MG63 (cell line): ENCODE measurements at regions not wholly inside any gene's neighbourhood (a gene's known extent, or its start where the extent isn't known, plus 50 kb on each side); places are given as distances from the start of the nearest gene placed in this dataset.
"Not testable (repeated sequence)": the region's sequence is repeated elsewhere in the genome, so short reads cannot be mapped to it uniquely, and the experiment has no call there.

Source experiments
- DNase-seq: peaks from one replicate; pipeline ENCODE4 v3.0.0-alpha.2; 2020
- H3K27me3 ChIP-seq: fragments of 250-450 bp; sonication (Bioruptor Pico); 2 replicates; pipeline ENCODE4 v1.5.1; 2020; ENCODE audit warnings: mild to moderate bottlenecking, moderate library complexity
- H3K36me3 ChIP-seq: fragments of 250-450 bp; sonication (Bioruptor Pico); 2 replicates; pipeline ENCODE4 v1.5.1; 2020; ENCODE audit warnings: mild to moderate bottlenecking, moderate library complexity
- H3K4me3 ChIP-seq: fragments of 250-450 bp; sonication (Bioruptor Pico); 2 replicates; pipeline ENCODE4 v1.5.1; 2020; ENCODE audit warnings: mild to moderate bottlenecking, moderate library complexity
- H3K9me3 ChIP-seq: fragments of 250-450 bp; sonication (Bioruptor Pico); 2 replicates; pipeline ENCODE4 v1.5.1; 2020; ENCODE audit warnings: mild to moderate bottlenecking, moderate library complexity

- H3K9me3 ChIP-seq, result no peaks in the 10 kb centered on the region
- no peaks in the 10 kb centered on the region for H3K36me3 ChIP-seq
- no peak for DNase-seq
- no peak overlapping the region for H3K4me3 ChIP-seq
- no peaks in the 10 kb centered on the region for H3K27me3 ChIP-seq
Observed at GRCh38 chr22:48068323-48068885, 1306.0 kb downstream of the TBC1D22A start.

GRCh38 chr22:48065892-48066291 is 1303.4 kb downstream of the TBC1D22A start:
- DNase-seq, result no peak
- 0 out of 2 replicates have a peak, but pooled peaks cover 2% of the 10 kb centered on the region for H3K27me3 ChIP-seq
- H3K9me3 ChIP-seq, result no peaks in the 10 kb centered on the region
- no peaks in the 10 kb centered on the region for H3K36me3 ChIP-seq
- no peak overlapping the region for H3K4me3 ChIP-seq

DNA sequence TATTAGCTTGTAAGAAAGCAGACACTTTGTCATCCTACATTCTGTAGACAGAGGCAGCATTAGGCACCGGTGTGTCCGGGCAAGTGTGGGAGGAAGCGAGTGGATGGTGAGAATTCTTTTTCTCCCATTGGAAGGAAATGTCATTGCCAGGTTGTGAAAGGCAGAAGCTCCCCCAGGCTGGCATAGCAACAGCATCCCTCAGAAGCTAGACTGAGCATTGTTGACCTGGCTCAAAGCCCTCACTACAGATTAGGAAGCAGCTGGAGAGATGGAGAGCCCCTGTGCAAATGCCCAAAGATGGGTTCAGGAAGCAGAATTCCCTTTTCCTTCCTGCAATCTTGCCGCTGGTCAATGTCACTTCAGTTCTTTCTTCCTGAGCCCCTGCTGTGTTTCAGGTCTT is 1299.3 kb downstream of the TBC1D22A start:
- Histone ChIP-seq H3K9me3 (no peaks in the 10 kb centered on the region), H3K36me3 (no peaks in the 10 kb centered on the region), H3K4me3 (no peak overlapping the region), H3K27me3 (peaks cover 2% of the 10 kb centered on the region; the same call in 1 of the 2 replicates)
- no peak for DNase-seq

DNA sequence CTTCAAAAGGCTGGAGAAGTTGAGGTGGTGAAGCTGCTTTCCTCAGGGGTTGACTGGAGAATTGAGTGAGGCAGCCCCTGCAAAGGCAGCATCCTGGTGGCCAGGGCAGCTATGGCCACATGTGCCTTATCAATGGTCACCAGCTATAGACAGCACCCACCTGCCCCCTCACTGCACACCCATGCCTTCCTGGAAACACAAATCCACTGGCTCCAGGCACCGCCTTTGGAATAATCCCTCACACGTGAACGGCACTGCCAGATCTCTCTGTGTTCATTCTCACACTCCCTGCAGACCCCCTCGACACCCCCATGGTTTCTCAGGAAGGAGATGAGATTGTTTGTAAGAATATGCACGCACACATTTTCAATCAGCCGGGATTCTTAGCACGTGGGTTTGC is 1297.8 kb downstream of the TBC1D22A start:
- Histone ChIP-seq H3K4me3 (no peak overlapping the region), H3K36me3 (no peaks in the 10 kb centered on the region), H3K9me3 (no peaks in the 10 kb centered on the region), H3K27me3 (peaks cover 2% of the 10 kb centered on the region; the same call in 1 of the 2 replicates)
- DNase-seq, result no peak

- not testable (repeated sequence) for H3K27me3 ChIP-seq, H3K9me3 ChIP-seq, H3K4me3 ChIP-seq, H3K36me3 ChIP-seq, DNase-seq
Observed at GRCh38 chr22:48059521-48059920, 1297.1 kb downstream of the TBC1D22A start.

DNA sequence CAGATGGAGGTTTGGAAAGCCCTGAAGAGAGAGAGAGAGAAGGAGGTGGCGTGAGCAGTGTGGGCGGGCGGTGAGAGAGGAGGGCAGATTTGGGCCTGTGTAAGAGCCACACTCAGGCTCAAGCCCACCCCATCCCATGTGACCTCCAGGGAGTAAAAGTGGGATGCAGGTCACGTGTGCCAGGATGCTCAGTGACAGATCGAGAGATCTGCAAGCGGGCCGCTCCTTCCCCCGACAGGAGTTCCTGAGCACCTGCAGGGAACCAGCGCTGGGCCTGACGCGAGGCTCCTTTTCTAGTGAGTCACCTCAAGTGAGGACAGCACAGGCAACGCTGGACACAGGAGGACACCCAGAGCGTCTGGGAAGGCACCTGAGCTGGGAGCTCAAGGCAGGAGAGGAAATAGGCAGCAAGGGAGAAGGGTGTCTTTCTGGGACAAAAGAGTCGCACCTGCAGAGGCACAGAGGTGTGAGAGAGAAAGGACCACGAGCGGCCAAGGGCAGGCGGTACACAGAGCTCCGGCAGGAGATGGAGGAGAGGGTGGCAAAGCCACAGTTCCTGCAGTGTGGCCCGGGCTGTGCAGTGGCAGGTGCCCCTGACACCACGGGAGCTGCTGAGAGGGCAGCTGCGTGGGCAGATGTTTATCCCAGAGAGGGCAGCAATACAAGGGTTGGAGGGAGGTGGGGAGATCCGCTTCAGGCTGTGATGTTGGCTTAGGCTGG is 1294.8 kb downstream of the TBC1D22A start:
- Histone ChIP-seq H3K27me3 (peaks cover 2% of the 10 kb centered on the region; the same call in 1 of the 2 replicates), H3K36me3 (no peaks in the 10 kb centered on the region), H3K4me3 (no peak overlapping the region), H3K9me3 (no peaks in the 10 kb centered on the region)
- no peak for DNase-seq

DNA sequence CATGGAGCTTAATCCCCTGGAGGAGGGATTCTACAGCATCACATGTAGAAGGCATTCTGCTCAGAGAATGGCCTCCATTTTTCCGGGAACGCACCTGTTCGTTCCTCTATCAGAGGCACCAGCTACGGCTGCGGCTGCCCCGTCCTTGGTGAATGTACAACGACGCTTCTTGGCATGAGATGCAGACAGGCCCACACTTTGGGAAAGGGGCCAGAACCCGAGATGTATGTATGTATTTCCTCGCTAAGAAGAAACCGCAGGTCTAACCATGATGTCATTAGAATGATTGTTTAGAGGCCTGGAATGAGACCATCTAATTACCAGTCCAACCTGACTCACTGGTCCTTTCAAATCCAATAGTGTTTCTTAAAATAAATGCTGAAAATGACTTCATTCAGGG is 1293.4 kb downstream of the TBC1D22A start:
- no peak overlapping the region for H3K4me3 ChIP-seq
- no peaks in the 10 kb centered on the region for H3K9me3 ChIP-seq
- peak; percentile 75 for DNase-seq
- no peaks in the 10 kb centered on the region; the same call in 1 of the 2 replicates for H3K27me3 ChIP-seq
- H3K36me3 ChIP-seq, result no peaks in the 10 kb centered on the region

GRCh38 chr22:48055185-48055584 is 1292.7 kb downstream of the TBC1D22A start:
- no peak for DNase-seq
- H3K9me3 ChIP-seq, result no peaks in the 10 kb centered on the region
- no peaks in the 10 kb centered on the region for H3K36me3 ChIP-seq
- H3K27me3 ChIP-seq, result no peaks in the 10 kb centered on the region; the same call in 1 of the 2 replicates
- H3K4me3 ChIP-seq, result no peak overlapping the region

DNA sequence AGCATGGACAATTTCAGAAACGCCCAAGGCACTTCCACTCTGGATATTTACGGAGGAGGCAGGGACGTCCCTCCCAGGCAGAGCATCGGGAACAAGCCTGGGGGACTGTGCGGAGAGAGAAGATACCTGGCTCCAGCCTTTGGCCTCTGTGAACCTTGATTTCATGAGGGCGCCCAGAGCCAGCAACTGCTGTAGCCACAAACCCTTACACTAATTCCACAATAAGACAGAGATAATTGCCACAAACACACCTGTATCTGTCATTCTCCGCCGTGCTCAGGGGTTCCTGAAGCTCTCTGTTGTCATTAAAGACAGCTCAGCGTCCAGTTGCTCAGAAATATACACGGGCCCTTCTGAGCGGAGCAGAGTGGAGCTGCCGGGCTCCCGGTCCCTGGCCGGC is 1292.1 kb downstream of the TBC1D22A start:
- no peaks in the 10 kb centered on the region for H3K36me3 ChIP-seq
- no peak for DNase-seq
- H3K9me3 ChIP-seq, result no peaks in the 10 kb centered on the region
- no peak overlapping the region for H3K4me3 ChIP-seq
- H3K27me3 ChIP-seq, result no peaks in the 10 kb centered on the region; the same call in 1 of the 2 replicates

DNA sequence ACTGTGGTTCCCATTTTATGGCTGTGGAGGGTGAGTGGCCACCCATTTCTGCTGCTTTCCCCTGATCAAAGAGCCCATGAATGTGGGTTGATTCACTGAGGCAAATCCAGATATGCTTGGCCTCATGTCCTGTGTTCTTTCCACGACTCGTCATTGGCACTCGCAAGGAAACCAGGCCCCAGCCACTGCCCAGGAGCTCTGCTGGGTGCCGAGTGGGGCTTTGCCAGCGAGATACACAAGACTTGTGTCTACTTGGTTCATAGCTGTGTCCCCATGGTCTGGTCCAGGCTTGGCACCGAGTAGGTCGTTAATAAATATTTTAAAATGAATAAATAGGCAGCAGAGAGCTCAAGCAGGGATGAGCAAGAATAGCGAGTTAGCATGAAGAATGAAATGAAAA is 1291.5 kb downstream of the TBC1D22A start:
- Histone ChIP-seq H3K36me3 (no peaks in the 10 kb centered on the region), H3K9me3 (no peaks in the 10 kb centered on the region), H3K27me3 (no peaks in the 10 kb centered on the region; the same call in 1 of the 2 replicates), H3K4me3 (no peak overlapping the region)
- no peak for DNase-seq

DNA sequence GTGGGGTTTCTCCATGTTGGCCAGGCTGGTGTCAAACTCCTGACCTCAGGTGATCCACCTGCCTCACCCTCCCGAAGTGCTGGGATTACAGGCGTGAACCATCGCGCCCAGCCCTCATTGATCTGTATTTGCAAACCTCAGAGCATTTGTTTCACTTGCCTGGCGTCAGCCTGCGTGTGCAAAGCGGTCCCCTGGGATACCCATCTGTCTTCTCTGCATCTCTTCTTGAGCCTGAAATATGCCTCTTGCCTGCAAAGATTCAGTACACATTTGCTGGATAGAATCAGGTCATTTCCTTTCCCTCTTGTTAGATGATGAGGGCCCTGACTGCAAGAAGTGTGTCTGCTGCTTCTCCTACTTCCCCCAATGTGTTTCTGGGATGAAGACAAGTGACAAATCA is 1291.0 kb downstream of the TBC1D22A start:
- Histone ChIP-seq H3K27me3 (no peaks in the 10 kb centered on the region; the same call in 1 of the 2 replicates), H3K36me3 (no peaks in the 10 kb centered on the region), H3K9me3 (no peaks in the 10 kb centered on the region), H3K4me3 (no peak overlapping the region)
- DNase-seq, result no peak

DNA sequence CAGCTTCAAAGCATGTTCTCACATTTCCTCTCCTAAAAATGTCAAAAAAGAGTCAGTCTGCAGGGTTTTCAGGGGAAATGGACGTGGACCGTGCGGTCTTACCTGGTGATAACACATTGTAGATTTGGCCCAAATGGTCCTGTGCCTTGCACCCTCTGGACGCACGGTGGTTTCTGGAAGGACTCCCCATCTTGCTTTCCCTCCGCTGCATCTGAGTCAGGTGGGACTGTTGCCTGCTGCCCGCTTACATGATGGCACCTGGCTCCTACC is 1290.1 kb downstream of the TBC1D22A start:
- Histone ChIP-seq H3K36me3 (no peaks in the 10 kb centered on the region), H3K27me3 (no peaks in the 10 kb centered on the region; the same call in 1 of the 2 replicates), H3K4me3 (no peak overlapping the region), H3K9me3 (no peaks in the 10 kb centered on the region)
- no peak for DNase-seq

DNA sequence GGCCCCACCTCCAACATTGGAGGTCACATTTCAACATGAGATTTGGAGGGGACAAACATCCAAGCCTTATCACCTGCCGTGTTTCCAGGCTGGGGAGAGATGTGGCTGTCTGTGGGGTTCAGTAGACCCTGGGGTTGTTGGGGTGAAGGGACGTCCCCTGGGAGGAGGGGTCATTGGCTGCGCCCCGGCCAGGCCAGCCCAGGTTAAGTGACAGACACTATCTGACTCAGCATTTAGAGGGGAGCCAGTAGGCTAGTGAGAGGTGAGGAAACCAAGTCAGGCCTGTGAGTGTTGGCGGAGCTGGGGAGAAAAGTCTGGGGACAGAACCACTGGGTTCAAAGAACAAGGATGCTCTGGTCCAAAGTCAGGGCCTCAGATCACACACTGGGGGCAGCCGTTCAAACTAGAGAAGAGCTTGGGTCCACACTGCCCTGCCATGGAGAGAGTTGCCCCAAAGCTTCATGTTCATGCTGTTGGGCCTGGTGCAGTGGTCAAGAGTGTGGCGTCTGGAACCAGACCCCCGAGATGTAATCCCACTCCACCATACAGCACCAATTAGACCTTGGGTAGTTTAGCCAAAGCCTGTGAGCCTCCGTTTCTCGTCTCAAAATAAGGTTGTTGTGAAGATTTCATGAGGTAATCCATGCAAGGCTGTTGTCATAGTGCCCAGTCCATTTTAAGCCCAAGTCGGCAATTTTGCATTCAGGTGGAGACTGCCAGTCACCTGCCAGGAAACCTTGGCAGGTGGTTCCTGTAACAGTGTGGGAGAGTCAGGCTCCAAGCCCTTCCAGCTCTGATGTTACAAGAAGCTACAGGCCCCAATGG is 1289.6 kb downstream of the TBC1D22A start:
- H3K9me3 ChIP-seq, result no peaks in the 10 kb centered on the region
- no peaks in the 10 kb centered on the region for H3K27me3 ChIP-seq
- no peak overlapping the region for H3K4me3 ChIP-seq
- H3K36me3 ChIP-seq, result no peaks in the 10 kb centered on the region
- no peak for DNase-seq

DNA sequence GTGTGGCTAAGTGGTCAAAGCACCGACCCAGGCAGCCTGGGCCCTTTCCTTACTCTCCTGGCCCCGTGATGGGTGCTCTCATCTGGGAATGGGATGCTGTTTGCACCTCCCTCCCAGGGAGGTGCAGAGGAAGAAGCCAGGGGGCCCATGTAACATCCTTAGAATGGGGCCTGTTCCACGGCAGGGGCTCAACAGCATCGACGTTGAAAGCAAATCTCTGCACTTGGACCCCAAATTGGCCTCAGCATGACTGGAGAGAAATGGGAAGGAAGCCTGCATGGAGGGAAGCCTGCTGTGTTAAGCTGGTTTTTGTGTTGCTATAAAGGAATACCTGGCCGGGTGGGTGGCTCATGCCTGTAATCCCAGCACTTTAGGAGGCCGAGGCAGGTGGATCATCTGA is 1288.4 kb downstream of the TBC1D22A start:
- Histone ChIP-seq H3K36me3 (no peaks in the 10 kb centered on the region), H3K27me3 (no peaks in the 10 kb centered on the region), H3K4me3 (no peak overlapping the region), H3K9me3 (no peaks in the 10 kb centered on the region)
- no peak for DNase-seq

DNA sequence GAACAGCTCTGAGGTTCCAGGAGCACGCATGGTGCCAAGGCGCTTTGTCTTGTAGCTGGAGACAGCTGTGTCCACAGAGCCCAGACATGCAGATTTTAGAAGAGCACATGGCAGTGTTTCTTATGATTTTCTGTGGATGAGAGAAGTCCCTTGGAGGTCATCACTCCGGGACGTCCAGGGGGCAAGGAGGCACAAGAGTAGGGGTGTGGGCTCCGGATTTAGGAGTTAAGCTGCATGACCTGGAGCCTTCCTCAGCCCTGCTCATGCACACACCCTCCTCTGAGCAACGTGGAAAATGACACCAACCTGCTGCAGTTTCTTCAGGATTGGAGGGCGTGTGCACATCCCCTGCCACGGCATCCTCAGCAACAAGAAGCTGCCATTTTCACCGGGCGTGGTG is 1286.7 kb downstream of the TBC1D22A start:
- no peaks in the 10 kb centered on the region for H3K27me3 ChIP-seq
- no peak for DNase-seq
- no peak overlapping the region for H3K4me3 ChIP-seq
- no peaks in the 10 kb centered on the region for H3K36me3 ChIP-seq
- no peaks in the 10 kb centered on the region for H3K9me3 ChIP-seq

- Histone ChIP-seq H3K27me3 (no peaks in the 10 kb centered on the region), H3K36me3 (no peaks in the 10 kb centered on the region), H3K4me3 (no peak overlapping the region), H3K9me3 (no peaks in the 10 kb centered on the region)
- DNase-seq, result peak; percentile 55
Observed at GRCh38 chr22:48047722-48048500, 1285.5 kb downstream of the TBC1D22A start.

GRCh38 chr22:48045369-48045768 is 1282.9 kb downstream of the TBC1D22A start:
- H3K36me3 ChIP-seq, result no peaks in the 10 kb centered on the region
- no peak overlapping the region for H3K4me3 ChIP-seq
- H3K27me3 ChIP-seq, result no peaks in the 10 kb centered on the region
- no peaks in the 10 kb centered on the region for H3K9me3 ChIP-seq
- DNase-seq, result no peak
